UCSD-AML1 (cell line): ENCODE measurements at regions not wholly inside any gene's neighbourhood (a gene's known extent, or its start where the extent isn't known, plus 50 kb on each side); places are given as distances from the start of the nearest gene placed in this dataset.

Source experiments
- DNase-seq: peaks from one replicate; lab custom pipeline; 2025; ENCODE audit not compliant: unreplicated experiment; lab: John Stamatoyannopoulos, UW

GRCh38 chr10:113252650-113253618, 299.9 kb upstream of the HABP2 start:
- DNase-seq = no peak

- DNase-seq = no peak
Observed at GRCh38 chr10:113259576-113260226, 293.2 kb upstream of the HABP2 start.

DNA sequence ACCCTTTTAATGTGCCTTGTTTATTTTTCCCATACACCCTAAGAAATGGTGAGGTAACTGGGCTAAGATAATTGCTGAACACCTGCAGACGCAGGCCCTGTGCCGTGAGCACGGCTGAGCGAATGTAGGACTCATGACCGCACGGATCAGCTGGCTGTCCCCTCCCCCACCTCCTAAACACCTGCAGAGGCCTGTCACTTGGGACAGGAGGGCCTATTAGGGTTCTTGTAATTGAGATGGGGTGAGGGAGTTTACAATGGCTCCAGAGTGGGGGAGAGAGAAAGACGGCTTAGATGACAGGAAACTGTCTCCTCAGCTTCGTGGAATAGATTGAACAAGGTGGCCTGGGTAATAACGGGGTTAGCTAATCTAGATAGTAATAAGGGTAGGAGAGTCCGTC, 291.7 kb upstream of the HABP2 start:
- no peak for DNase-seq

DNA sequence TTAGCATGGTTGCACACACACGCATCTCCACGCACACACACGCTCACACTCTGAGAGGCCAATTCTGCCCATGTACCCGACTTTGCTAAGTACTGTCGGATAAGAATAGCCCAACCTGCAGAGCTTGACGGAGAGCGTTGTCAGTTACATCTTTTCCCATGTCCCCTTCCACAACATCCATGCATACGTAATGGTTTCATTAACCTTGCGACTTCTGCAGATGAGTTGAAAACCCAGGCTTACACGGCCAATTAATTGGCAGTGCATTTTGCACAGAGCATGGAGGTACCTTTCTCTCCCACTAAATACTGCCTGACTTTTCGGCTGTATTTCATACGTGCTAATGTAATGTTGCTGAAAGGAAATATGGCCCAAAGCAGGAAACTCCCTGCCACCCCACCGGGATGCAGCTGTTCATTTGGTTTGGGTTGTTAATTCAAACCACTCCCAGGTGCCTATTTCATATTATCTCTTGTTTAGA, 291.2 kb upstream of the HABP2 start:
- peak; percentile 35 for DNase-seq

DNA sequence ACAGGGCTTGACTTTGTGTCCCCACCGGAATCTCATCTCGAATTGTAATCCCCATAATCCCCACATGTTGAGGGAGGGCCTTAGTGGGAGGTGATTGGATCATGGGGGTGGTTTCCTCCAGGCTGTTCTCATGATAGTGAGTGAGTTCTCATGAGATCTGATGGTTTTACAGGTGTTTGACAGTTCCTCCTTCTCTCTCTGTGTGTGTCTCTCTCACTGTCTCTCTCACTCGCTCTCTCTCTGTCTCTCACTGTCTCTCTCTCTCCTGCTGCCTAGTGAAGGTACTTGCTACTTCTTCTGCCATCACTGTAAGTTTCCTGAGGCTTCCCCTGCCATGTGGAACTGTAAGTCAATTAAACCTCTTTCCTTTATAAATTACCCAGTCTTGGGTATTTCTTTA, 289.8 kb upstream of the HABP2 start:
- no peak for DNase-seq

- DNase-seq = no peak
Observed at GRCh38 chr10:113264333-113265131, 288.3 kb upstream of the HABP2 start.

DNA sequence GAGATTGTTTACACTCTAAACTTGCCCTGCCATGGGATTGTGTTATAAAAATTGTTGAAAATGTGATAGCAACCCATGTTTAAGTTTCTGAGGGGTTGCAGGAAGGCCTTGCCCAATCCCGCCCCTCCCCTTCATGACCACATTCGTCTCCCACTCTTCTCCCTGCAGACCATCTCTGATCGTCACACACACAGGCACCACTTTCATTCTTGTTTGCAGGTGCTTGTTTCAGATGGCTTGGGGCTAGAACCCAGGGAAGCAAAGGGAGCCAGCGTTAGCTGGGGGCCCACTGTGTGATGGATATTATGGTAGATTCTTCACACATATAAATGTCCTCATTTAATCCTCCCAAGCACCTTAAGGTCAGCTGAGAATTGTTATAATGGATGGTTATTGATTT, 286.7 kb upstream of the HABP2 start:
- DNase-seq = no peak

GRCh38 chr10:113267619-113268562, 285.0 kb upstream of the HABP2 start:
- no peak for DNase-seq

GRCh38 chr10:113269333-113269732, 283.5 kb upstream of the HABP2 start:
- DNase-seq = no peak

DNA sequence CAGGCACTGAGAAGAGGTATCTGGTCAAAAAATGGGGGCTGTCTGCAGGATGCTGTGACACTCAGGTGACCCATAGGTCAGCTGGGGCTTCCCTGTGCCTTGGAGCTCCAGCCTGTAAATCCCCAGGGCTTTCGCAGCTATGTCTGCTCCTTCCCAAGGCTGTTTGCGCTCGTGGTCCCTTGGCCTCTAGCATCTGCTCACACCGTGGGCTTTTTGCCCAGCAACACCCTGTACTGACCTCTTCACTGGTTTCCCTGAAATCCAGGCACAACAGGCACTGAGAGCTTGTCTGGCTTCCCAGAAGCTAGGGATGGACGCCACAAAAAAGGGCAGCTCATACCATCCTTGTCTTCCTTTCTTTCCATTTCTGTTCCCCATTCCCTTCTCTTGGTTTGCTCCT, 280.3 kb upstream of the HABP2 start:
- no peak for DNase-seq

DNA sequence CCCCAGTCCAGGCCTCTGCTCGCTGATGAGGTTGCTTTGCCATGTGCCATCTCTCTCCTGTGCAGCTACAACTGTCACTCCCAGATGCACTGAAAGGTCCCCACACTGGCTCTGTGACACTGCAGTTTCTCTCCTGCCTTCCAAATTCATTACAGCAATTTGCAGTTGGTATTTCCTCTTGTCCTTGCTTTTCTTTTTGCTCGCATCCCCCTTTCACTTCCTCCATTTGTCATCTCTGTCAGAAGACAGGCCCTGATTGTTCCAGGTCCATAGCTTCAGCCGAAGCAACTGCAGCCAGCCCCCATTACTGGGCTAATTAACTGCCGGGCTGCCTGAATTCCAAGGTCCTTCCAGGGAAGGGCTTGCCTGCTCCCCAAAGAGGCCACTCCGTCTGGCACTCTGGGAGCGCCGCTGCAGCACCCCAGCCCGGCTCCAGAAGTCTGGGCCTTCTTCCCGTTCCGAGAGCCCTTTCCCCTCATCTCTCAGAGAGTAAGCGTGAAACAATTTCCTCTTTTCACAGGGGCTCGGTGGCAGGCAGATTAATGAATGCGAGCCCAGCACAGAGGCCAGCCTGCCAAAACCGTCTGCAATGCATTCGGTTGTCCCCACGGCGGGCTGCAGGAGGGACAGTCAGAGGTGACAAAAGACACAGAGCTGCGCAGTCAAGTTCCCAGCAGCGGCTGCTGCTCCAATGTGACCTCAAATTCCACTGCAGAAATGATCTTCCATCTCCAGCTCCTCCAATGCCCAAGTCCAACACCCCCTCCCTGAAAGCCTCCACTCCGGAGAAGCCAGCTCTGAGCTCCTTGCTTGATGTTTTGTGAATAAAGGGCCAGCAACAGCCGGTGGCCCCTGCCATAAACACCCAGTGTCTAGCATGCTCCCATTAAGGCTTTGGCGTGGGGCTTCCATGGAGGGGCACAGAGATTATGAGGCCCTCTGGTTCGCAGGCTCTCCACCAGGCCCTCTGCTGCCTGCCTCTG, 279.4 kb upstream of the HABP2 start:
- peak; percentile 75 for DNase-seq

DNA sequence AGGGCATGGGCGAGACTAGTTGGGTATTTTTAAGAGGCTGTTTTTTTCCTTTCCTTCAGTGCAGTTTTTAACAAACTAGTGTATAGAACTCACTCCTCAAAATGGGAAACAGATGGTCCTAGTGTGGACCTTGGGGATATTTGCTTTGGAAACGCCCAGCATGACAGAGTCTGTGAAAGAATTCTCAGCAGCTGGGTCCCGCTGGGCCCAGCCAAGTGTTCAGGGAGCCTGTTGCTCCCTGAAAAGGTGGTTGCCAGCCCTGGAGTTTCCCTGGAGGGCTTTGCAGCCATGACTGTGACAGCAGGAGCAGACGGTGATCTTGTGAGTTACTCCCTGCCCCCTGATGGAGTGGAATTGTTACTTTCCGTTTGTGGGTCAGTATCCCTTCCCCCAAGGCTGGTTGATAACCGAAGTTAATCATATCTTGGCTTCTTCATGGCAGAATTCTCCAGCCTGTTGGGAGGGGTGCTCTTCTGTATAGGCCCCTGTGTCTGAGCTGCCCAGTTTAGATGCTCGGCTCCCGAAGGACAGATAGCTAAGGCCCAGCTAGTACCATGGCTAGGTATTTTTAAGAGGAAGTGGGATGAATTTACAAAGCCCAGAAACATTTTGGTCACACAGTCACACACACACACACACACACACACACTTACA, 278.6 kb upstream of the HABP2 start:
- DNase-seq = no peak

GRCh38 chr10:113278221-113278620, 274.6 kb upstream of the HABP2 start:
- DNase-seq = no peak

GRCh38 chr10:113278664-113279063, 274.2 kb upstream of the HABP2 start:
- DNase-seq = no peak

DNA sequence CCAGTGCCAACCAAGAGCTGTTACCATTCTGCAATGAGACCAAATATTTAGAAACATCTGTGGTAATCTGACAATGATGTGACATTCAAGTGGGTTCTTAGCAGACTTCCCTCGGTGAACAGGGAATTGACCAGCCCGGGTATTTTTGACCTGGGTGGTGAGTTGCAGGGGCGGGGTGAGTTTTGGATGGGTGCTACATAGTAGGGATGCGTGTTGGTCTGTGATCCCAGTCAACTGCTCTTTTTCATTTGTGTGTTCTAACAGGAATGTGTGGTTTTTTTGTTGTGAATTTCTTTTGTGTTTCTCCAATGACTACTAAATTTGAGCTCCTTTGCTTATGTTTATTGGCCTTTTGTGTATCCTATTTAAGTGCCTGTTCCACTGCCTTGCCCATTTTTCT, 273.6 kb upstream of the HABP2 start:
- no peak for DNase-seq

DNA sequence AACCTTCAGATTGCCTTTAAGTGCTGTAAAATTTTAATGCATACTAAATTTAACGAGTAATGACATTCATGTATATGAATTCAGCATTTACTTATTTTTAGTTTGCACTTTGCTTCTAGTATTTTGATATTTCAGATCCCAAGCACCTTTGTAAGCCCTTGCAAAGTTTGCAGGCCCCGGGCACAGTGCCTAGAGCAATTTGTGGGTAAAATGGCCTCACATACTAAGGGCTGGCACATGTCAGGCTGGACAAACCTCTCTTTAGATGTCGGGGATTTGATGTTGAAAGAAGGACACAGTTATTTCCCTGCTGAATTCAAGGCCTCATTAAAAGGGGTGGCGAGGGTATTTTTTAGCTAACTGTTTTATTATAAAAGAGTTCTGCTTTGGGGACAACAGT, 270.3 kb upstream of the HABP2 start:
- no peak for DNase-seq

GRCh38 chr10:113283189-113283588, 269.7 kb upstream of the HABP2 start:
- no peak for DNase-seq

DNA sequence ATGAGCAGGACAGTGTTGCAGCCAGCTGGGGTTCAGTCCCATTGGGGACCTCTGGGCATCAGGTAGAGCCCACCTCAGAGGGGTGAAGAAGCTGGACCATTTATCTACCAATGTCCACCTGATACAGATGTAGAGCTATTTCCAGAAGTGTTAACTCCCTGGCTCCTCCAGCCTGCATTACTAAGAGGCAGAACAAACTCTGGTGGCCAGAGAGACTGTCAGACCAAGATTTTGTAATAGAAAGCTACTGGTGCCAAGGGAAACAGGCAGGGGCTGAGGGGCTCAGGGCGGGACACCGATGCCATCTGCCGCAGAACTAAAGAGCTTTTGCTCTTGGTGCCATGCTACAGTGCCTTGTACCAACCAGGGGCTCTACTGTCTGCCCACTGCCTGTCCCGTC, 268.2 kb upstream of the HABP2 start:
- no peak for DNase-seq

GRCh38 chr10:113285305-113285704, 267.5 kb upstream of the HABP2 start:
- no peak for DNase-seq
